Ectodermal cell (in vitro differentiated cells): ENCODE measurements at regions not wholly inside any gene's neighbourhood (a gene's known extent, or its start where the extent isn't known, plus 50 kb on each side); places are given as distances from the start of the nearest gene placed in this dataset.

Experiments used
- H3K27ac ChIP-seq: 2 replicates; pipeline ENCODE4 v1.7.0; 2013; ENCODE audit warnings: mild to moderate bottlenecking, low read depth, low read length; ENCODE audit not compliant: insufficient read depth, poor library complexity, severe bottlenecking
- H3K27me3 ChIP-seq: 2 replicates; pipeline ENCODE4 v1.7.0; 2013; ENCODE audit warnings: mild to moderate bottlenecking, low read length; ENCODE audit not compliant: insufficient read depth, control insufficient read depth, poor library complexity, severe bottlenecking
- H3K36me3 ChIP-seq: one replicate; pipeline ENCODE4 v1.7.0; 2013; ENCODE audit warnings: low read length; ENCODE audit not compliant: control insufficient read depth, insufficient read depth
- H3K4me1 ChIP-seq: one replicate; pipeline ENCODE4 v1.7.0; 2013; ENCODE audit warnings: low read length; ENCODE audit not compliant: control insufficient read depth, insufficient read depth
- H3K4me3 ChIP-seq: 2 replicates; pipeline ENCODE4 v1.7.0; 2013; ENCODE audit warnings: low read depth, low read length, control low read depth; ENCODE audit not compliant: insufficient read depth
- H3K9me3 ChIP-seq: 2 replicates; pipeline ENCODE4 v1.7.0; 2013; ENCODE audit warnings: mild to moderate bottlenecking, low read length, moderate library complexity; ENCODE audit not compliant: control insufficient read depth
- WGBS, 2 experiments: methylation state at CpG; one replicate each; pipeline ENCODE4 v1.1.7; 2013; ENCODE audit warnings: missing lambda C conversion rate in 2 of 2; 5-methylcytosine and 5-hydroxymethylcytosine counted together

DNA sequence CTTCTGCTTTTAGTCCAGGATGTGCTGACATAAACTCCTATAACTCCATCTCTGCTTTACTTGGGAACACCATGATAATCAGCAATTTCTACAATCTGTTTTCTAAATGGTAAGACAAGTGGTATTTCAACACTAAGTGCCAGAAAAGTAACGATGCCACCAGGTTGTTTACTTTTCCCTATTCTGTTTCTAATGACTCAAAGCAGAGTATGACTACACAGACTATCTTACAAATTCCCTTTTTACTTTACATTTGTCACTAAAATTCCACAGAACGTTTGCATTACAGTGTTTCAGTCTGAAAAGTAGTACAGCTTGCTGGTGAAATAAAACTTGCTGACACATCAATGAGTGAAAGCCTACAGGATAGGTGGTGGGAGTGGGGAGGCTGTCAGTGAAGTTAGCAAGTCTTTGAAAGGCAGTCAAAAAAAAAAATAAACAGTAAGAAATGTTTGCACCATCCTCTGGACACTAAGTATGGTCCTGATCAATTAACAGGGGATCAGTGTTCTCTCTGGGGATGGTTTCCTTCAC lies 186.5 kb downstream of the LURAP1L start:
- H3K4me1 ChIP-seq = no peaks in the 10 kb centered on the region
- no peaks in the 10 kb centered on the region for H3K27me3 ChIP-seq
- H3K4me3 ChIP-seq = no peak overlapping the region
- 69 to 70% methylated on average over 2 of the region's 2 CpGs for WGBS, 2 experiments
- no peaks in the 10 kb centered on the region for H3K36me3 ChIP-seq
- H3K27ac ChIP-seq = no peak overlapping the region
- peaks cover 5% of the 10 kb centered on the region for H3K9me3 ChIP-seq

GRCh38 chr9:12963537-12963936 lies 188.7 kb downstream of the LURAP1L start:
- H3K4me3 ChIP-seq = no peak overlapping the region
- no peak overlapping the region for H3K27ac ChIP-seq
- no peaks in the 10 kb centered on the region for H3K9me3 ChIP-seq
- H3K4me1 ChIP-seq = no peaks in the 10 kb centered on the region
- H3K27me3 ChIP-seq = no peaks in the 10 kb centered on the region
- no peaks in the 10 kb centered on the region for H3K36me3 ChIP-seq

DNA sequence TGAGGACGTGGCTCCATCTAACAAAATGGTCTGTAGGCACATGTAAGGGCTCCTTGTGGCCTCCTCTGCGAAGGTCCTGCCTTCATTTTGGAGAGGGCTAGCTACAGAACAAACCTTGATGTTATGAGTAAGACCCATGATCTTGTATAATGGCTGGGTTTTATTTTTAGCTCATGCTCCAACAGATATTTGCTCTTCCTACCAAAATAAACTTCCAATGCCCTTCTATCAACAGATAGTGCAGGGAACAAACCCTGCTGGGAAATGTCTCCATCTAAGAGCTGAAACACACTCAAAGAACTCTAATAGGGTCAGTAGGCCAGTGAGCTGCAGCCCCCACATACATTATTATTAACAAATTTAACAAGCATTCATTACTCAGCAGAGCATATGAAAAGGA lies 189.5 kb downstream of the LURAP1L start:
- Histone ChIP-seq H3K4me1 (no peaks in the 10 kb centered on the region), H3K9me3 (no peaks in the 10 kb centered on the region), H3K27me3 (no peaks in the 10 kb centered on the region), H3K27ac (no peak overlapping the region), H3K36me3 (no peaks in the 10 kb centered on the region), H3K4me3 (no peak overlapping the region)
- WGBS, 2 experiments = 92 to 95% methylated on average over 2 of the region's 2 CpGs

DNA sequence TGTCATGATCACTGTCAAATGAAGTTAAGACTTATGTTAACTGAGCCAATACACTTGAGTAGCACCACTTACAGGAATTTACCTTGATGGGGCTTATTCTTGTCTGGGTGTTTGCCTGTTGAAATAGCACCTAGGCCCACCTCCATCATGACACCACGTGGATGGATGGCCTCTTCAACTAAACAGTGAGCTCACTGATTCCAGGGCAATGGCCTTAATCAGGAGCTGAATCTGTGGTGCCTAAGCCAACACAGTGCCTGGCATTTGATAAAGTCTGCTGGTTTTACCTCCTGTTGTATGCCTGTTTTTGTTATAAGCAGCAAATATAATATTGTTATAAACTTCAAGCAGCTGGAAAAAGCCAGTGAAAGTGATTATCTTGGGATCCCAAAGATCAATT lies 190.5 kb downstream of the LURAP1L start:
- no peak overlapping the region for H3K4me3 ChIP-seq
- WGBS, 2 experiments = 85 to 86% methylated on average over 1 of the region's 1 CpG
- H3K36me3 ChIP-seq = no peaks in the 10 kb centered on the region
- no peaks in the 10 kb centered on the region for H3K4me1 ChIP-seq
- H3K27ac ChIP-seq = no peak overlapping the region
- no peaks in the 10 kb centered on the region for H3K27me3 ChIP-seq
- no peaks in the 10 kb centered on the region for H3K9me3 ChIP-seq

GRCh38 chr9:12968093-12968492 lies 193.3 kb downstream of the LURAP1L start:
- no peaks in the 10 kb centered on the region for H3K27me3 ChIP-seq
- H3K27ac ChIP-seq = no peak overlapping the region
- WGBS, 2 experiments = 82 to 86% methylated on average over 6 of the region's 6 CpGs

DNA sequence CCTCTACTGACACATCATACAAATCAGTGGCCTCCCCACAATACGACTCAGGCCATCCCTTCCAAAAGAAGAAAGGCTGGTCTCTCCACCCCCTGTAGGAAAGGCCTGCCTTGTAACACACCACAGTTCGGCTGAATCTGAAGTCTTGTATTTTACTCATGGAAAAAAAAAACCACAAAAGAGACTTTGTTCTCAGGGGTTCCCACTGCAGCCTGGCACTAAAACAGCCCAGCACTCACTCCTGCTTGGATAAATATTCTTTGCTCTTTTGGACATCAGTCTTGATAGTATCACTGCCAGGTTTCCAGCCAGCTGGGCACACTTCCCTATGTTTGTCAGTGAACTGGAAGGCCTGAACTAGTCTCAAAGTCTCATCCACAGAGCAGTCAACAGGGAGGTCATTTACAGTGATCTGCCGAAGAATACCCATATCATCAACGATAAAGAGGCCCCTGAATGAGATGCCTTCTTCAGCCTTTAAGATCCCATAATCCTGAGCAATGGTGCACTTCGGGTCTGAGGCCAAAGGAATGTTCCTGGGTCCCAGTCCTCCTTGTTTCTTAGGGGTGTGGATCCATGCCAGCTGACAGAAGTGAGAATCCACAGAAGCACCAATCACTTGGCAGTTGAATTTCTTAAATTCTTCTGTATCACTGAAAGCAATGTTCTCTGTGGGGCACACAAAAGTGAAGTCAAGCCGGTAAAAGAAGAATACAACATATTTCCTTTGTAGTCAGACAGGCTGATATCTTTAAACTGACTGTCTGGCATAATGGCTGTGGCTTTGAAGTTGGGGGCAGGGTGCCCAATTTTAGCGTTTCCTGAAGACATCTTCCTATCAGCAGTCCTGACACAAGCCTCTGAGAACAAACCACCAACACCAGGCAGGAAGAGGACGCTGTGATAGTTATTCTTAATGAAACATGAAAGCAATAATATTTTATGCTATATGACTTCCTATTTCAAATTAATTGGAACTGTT lies 198.1 kb downstream of the LURAP1L start:
- WGBS, 2 experiments = 75 to 88% methylated on average over 6 to 7 of the region's 8 CpGs
- Histone ChIP-seq H3K4me1 (no peaks in the 10 kb centered on the region), H3K4me3 (no peak overlapping the region), H3K27me3 (no peaks in the 10 kb centered on the region), H3K36me3 (no peaks in the 10 kb centered on the region), H3K27ac (no peak overlapping the region), H3K9me3 (no peaks in the 10 kb centered on the region)

More at GRCh38 chr9:12968093-12968492, 193.3 kb downstream of the LURAP1L start:
- no peak overlapping the region for H3K4me3 ChIP-seq
- H3K9me3 ChIP-seq = no peaks in the 10 kb centered on the region
- H3K4me1 ChIP-seq = no peaks in the 10 kb centered on the region
- H3K36me3 ChIP-seq = no peaks in the 10 kb centered on the region

- no peaks in the 10 kb centered on the region for H3K4me1 ChIP-seq
- H3K27ac ChIP-seq = no peak overlapping the region
- no peaks in the 10 kb centered on the region for H3K27me3 ChIP-seq
- H3K9me3 ChIP-seq = no peaks in the 10 kb centered on the region
- no peaks in the 10 kb centered on the region for H3K36me3 ChIP-seq
- H3K4me3 ChIP-seq = no peak overlapping the region
- WGBS, 2 experiments = 93% methylated on average over 1 of the region's 1 CpG; no CpG with 5 or more reads in 1 of the 2 experiments
These were observed 198.9 kb downstream of the LURAP1L start for GRCh38 chr9:12973710-12974109.

GRCh38 chr9:12974671-12975070 lies 199.9 kb downstream of the LURAP1L start:
- Histone ChIP-seq H3K9me3 (no peaks in the 10 kb centered on the region), H3K27me3 (no peaks in the 10 kb centered on the region), H3K4me3 (no peak overlapping the region), H3K27ac (no peak overlapping the region), H3K4me1 (no peaks in the 10 kb centered on the region), H3K36me3 (no peaks in the 10 kb centered on the region)
- WGBS, 2 experiments = 88 to 100% methylated on average over 1 of the region's 1 CpG

- Histone ChIP-seq H3K4me1 (no peaks in the 10 kb centered on the region), H3K27me3 (no peaks in the 10 kb centered on the region), H3K4me3 (no peak overlapping the region), H3K36me3 (no peaks in the 10 kb centered on the region), H3K27ac (no peak overlapping the region), H3K9me3 (no peaks in the 10 kb centered on the region)
- WGBS, 2 experiments = 100% methylated on average over 1 of the region's 2 CpGs
These were observed 200.7 kb downstream of the LURAP1L start for GRCh38 chr9:12975496-12975895.

DNA sequence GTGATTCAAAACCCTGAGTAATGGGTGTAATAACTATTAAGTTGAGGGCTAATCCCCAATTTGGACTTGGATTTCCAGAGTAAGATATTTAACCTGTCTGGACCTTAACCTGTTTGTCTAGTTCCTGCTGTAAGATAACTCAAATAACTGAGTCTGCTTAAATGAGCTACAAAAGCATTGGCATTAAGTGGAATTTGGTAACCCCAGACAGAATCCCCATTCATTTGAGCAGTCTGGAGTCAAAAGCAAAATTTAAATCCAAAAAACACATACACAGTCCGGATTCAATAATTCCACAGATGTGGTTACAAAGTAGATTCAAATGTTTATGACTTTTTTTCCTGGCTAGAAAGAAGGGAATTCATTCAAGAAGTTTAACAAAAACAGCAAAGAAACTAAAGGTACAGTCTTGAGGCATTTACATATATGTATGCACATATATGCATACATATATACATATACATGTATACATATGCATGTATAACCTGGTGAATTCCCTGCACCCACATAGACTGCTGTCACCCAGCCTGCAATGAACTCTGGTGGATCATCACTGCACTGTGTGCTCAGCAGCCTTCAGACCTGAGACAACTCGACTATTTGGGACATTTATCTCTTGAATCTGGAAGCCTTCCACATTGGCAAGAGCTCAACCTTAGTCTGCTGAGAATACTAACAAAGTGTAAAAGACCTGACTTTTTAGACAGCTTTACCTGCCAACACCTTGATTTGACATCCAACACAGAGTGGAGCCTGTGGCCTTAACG lies 205.4 kb downstream of the LURAP1L start:
- Histone ChIP-seq H3K27ac (no peak overlapping the region), H3K9me3 (no peaks in the 10 kb centered on the region), H3K27me3 (no peaks in the 10 kb centered on the region), H3K4me1 (no peaks in the 10 kb centered on the region), H3K4me3 (no peak overlapping the region), H3K36me3 (no peaks in the 10 kb centered on the region)
- 90 to 95% methylated on average over 2 to 3 of the region's 3 CpGs for WGBS, 2 experiments
